CD14-positive monocyte (primary cell): ENCODE measurements at regions not wholly inside any gene's neighbourhood (a gene's known extent, or its start where the extent isn't known, plus 50 kb on each side); places are given as distances from the start of the nearest gene placed in this dataset.

Source experiments
- DNase-seq, 3 donors: peaks; one replicate each; pipeline ENCODE4 v3.0.0-alpha.2; 2011 to 2022
- H2AFZ ChIP-seq: 2 replicates; pipeline ENCODE4 v1.6.0; 2012; ENCODE audit warnings: mild to moderate bottlenecking, low read depth, low read length, inconsistent platforms; ENCODE audit not compliant: insufficient read depth, poor library complexity, severe bottlenecking
- H3K27ac ChIP-seq, 2 donors: 1 replicate in 1 of 2; 2 replicates in 1 of 2; pipeline ENCODE4 v1.5.1; 2012 to 2013; ENCODE audit warnings: low read length in 2 of 2, control low read depth in 1 of 2, inconsistent platforms in 1 of 2, low read depth in 1 of 2, mild to moderate bottlenecking in 1 of 2
- H3K27me3 ChIP-seq, 2 donors: one replicate each; pipeline versions ENCODE4 v1.6.0 to v1.6.1; 2011 to 2013; ENCODE audit warnings: low read length in 2 of 2; ENCODE audit not compliant: control insufficient read depth in 2 of 2, insufficient read depth in 2 of 2
- H3K36me3 ChIP-seq, 2 donors: replicated peaks in 1 of 2; 1 replicate in 1 of 2; 2 replicates in 1 of 2; pipeline versions ENCODE4 v1.5.1 to v1.6.1; 2012 to 2013; ENCODE audit warnings: low read length in 2 of 2, control low read depth in 1 of 2, inconsistent platforms in 1 of 2, mild to moderate bottlenecking in 1 of 2; ENCODE audit not compliant: insufficient read depth in 2 of 2, control insufficient read depth in 1 of 2
- H3K4me1 ChIP-seq, 2 donors: 1 replicate in 1 of 2; 2 replicates in 1 of 2; pipeline versions ENCODE4 v1.5.1 to v1.6.1; 2012 to 2013; ENCODE audit warnings: low read length in 2 of 2, control low read depth in 1 of 2, inconsistent platforms in 1 of 2, mild to moderate bottlenecking in 1 of 2, moderate library complexity in 1 of 2; ENCODE audit not compliant: insufficient read depth in 2 of 2, control insufficient read depth in 1 of 2
- H3K4me2 ChIP-seq: replicated peaks from 2 replicates; pipeline ENCODE3; 2012; ENCODE audit warnings: low read length, moderate library complexity, mild to moderate bottlenecking; ENCODE audit not compliant: poor library complexity, severe bottlenecking; ENCODE audit errors: extremely low read depth
- H3K4me3 ChIP-seq, 3 experiments: fragments of 200-600 bp in 1 of 3; sonication (generic) in 1 of 3; replicated peaks in 1 of 3; 1 replicate in 2 of 3; 2 replicates in 1 of 3; pipeline ENCODE4 v1.5.1; 2011 to 2013; ENCODE audit warnings: low read length in 3 of 3, mild to moderate bottlenecking in 3 of 3, control low read depth in 2 of 3, low read depth in 2 of 3, inconsistent platforms in 1 of 3, moderate library complexity in 1 of 3
- H3K79me2 ChIP-seq: 2 replicates; pipeline ENCODE4 v1.6.0; 2012; ENCODE audit warnings: mild to moderate bottlenecking, control low read depth, inconsistent platforms, low read length, moderate library complexity; ENCODE audit not compliant: insufficient read depth
- H3K9ac ChIP-seq: 2 replicates; pipeline ENCODE4 v1.6.0; 2017; ENCODE audit warnings: low read length, mild to moderate bottlenecking; ENCODE audit not compliant: insufficient read depth, poor library complexity, severe bottlenecking
- H3K9me3 ChIP-seq, 2 donors: replicated peaks in 1 of 2; 1 replicate in 1 of 2; 2 replicates in 1 of 2; pipeline versions ENCODE4 v1.5.1 to v1.6.1; 2012 to 2013; ENCODE audit warnings: low read length in 2 of 2, control low read depth in 1 of 2; ENCODE audit not compliant: control insufficient read depth in 1 of 2, insufficient read depth in 1 of 2
- H4K20me1 ChIP-seq: 2 replicates; pipeline ENCODE4 v1.6.0; 2012; ENCODE audit warnings: mild to moderate bottlenecking, low read length, control low read depth, moderate library complexity; ENCODE audit not compliant: insufficient read depth
- H3K27ac Mint-ChIP-seq, 7 donors: one replicate each; pipeline ENCODE4 v1.8.0; 2020; ENCODE audit warnings: mild to moderate bottlenecking in 7 of 7, mixed read lengths in 7 of 7, moderate library complexity in 6 of 7, inconsistent platforms in 2 of 7
- H3K27me3 Mint-ChIP-seq, 3 donors: one replicate each; pipeline ENCODE4 v1.8.0; 2021 to 2022; ENCODE audit warnings: low read depth in 3 of 3, mild to moderate bottlenecking in 3 of 3, mixed read lengths in 3 of 3, moderate library complexity in 3 of 3, inconsistent platforms in 1 of 3
- H3K36me3 Mint-ChIP-seq, 2 donors: one replicate each; pipeline ENCODE4 v1.8.0; 2020; ENCODE audit warnings: mixed read lengths in 2 of 2, inconsistent platforms in 1 of 2, mild to moderate bottlenecking in 1 of 2
- H3K4me1 Mint-ChIP-seq: one replicate; pipeline ENCODE4 v1.8.0; 2020; ENCODE audit warnings: mild to moderate bottlenecking, mixed read lengths
- H3K4me3 Mint-ChIP-seq, 2 donors: one replicate each; pipeline ENCODE4 v1.8.0; 2020; ENCODE audit warnings: mild to moderate bottlenecking in 2 of 2, mixed read lengths in 2 of 2, moderate library complexity in 1 of 2
- H3K9me3 Mint-ChIP-seq, 7 donors: one replicate each; pipeline ENCODE4 v1.8.0; 2020 to 2022; ENCODE audit warnings: mixed read lengths in 7 of 7, mild to moderate bottlenecking in 6 of 7, moderate library complexity in 6 of 7, inconsistent platforms in 2 of 7
- CTCF ChIP-seq: fragments of 200-600 bp; IDR thresholded peaks from one replicate; pipeline ENCODE4 v1.8.0; 2022; ENCODE audit warnings: antibody characterized with exemption, mild to moderate bottlenecking
- WGBS: methylation state at CpG from one replicate; pipeline ENCODE4 v1.1.5; 2013; ENCODE audit warnings: missing lambda C conversion rate; ENCODE audit not compliant: insufficient coverage; 5-methylcytosine and 5-hydroxymethylcytosine counted together
- intact Hi-C, 2 donors: fragments of 100-400 bp; cut with micrococcal nuclease; formaldehyde crosslinking; loops; one replicate each; pipeline versions ENCODE4 v1.15.0 to v1.15.1; 2023

GRCh38 chr3:99172736-99173657, 271.5 kb upstream of the DCBLD2 start:
- intact Hi-C loops: no loop called here
- Mint-ChIP-seq H3K4me1 (no peaks in the 10 kb centered on the region), H3K9me3 (peaks cover 0 to 1% (median 0%) of the 10 kb centered on the region in 7 donors), H3K27ac (peak overlapping the region in 1 of 7 donors; percentile 42), H3K27me3 (no peaks in the 10 kb centered on the region), H3K4me3 (no peak overlapping the region), H3K36me3 (no peaks in the 10 kb centered on the region)
- no peaks in the 10 kb centered on the region for H3K36me3 ChIP-seq
- DNase-seq: peak in 2 of 3 donors; percentile 4 to 8
- no peak overlapping the region for H3K9ac ChIP-seq
- H3K27ac ChIP-seq: no peak overlapping the region
- 73% methylated on average over 4 of the region's 5 CpGs for WGBS
- no peaks in the 10 kb centered on the region for H3K9me3 ChIP-seq
- H3K27me3 ChIP-seq: no peaks in the 10 kb centered on the region
- no peak overlapping the region for H3K4me3 ChIP-seq
- no peaks in the 10 kb centered on the region for H4K20me1 ChIP-seq
- H2AFZ ChIP-seq: no peak overlapping the region
- H3K4me2 ChIP-seq: no peak overlapping the region
- no peaks in the 10 kb centered on the region for H3K4me1 ChIP-seq
- TF ChIP-seq CTCF: peak; percentile 46
- no peaks in the 10 kb centered on the region for H3K79me2 ChIP-seq

- no peaks in the 10 kb centered on the region for H3K27me3 Mint-ChIP-seq
- Histone ChIP-seq H3K9ac (no peak overlapping the region), H3K9me3 (no peaks in the 10 kb centered on the region), H3K27me3 (no peaks in the 10 kb centered on the region), H3K4me1 (no peaks in the 10 kb centered on the region), H2AFZ (no peak overlapping the region), H3K79me2 (no peaks in the 10 kb centered on the region), H4K20me1 (no peaks in the 10 kb centered on the region), H3K4me2 (no peak overlapping the region), H3K36me3 (no peaks in the 10 kb centered on the region), H3K4me3 (no peak overlapping the region), H3K27ac (no peak overlapping the region)
- 93% methylated on average over 3 of the region's 4 CpGs for WGBS
- peaks cover 0 to 1% (median 0%) of the 10 kb centered on the region in 7 donors for H3K9me3 Mint-ChIP-seq
- H3K4me3 Mint-ChIP-seq: no peak overlapping the region
- H3K4me1 Mint-ChIP-seq: no peaks in the 10 kb centered on the region
- intact Hi-C loops: no loop called here
- no peak for DNase-seq
- H3K36me3 Mint-ChIP-seq: no peaks in the 10 kb centered on the region
- no peak for TF ChIP-seq CTCF
- no peak overlapping the region for H3K27ac Mint-ChIP-seq
Measured at GRCh38 chr3:99171800-99172199, 270.3 kb upstream of the DCBLD2 start.
